ENCODE measurements at regions not wholly inside any gene's neighbourhood (a gene's known extent, or its start where the extent isn't known, plus 50 kb on each side); places are given as distances from the start of the nearest gene placed in this dataset.

DNA sequence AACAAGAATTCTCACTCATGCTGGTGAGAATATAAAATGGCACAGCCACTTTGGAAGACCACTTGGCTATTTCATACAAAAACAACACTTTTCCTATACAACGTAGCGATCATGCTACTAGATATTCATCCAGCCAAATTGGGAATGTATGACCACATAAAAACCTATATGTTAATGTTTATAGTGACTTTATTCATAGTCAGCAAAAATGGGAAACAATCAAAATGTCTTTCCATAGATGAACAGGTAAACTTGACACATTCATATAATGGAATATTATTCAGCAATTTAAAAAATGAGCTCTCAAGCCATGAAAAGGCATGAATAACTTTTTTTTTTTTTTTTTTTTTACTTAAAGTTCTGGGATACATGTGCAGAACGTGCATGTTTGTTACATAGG is 445.2 kb downstream of the ZBBX start:
- Histone ChIP-seq H3K4me1 (ENCODE audit: control insufficient read depth, insufficient read depth, low read length) (no peaks in the 10 kb centered on the region), H3K27ac (ENCODE audit: insufficient read depth, low read depth, low read length, poor library complexity, severe bottlenecking) (no peak overlapping the region), H3K36me3 (ENCODE audit: control insufficient read depth, insufficient read depth, low read length) (no peaks in the 10 kb centered on the region), H3K9me3 (ENCODE audit: control insufficient read depth, low read length) (no peaks in the 10 kb centered on the region), H3K4me3 (ENCODE audit: insufficient read depth, low read depth, low read length) (no peak overlapping the region), H3K27me3 (ENCODE audit: control insufficient read depth, insufficient read depth, low read length, poor library complexity, severe bottlenecking) (no peaks in the 10 kb centered on the region)
- 100% methylated on average over 1 to 2 of the region's 3 CpGs for WGBS, 2 experiments

DNA sequence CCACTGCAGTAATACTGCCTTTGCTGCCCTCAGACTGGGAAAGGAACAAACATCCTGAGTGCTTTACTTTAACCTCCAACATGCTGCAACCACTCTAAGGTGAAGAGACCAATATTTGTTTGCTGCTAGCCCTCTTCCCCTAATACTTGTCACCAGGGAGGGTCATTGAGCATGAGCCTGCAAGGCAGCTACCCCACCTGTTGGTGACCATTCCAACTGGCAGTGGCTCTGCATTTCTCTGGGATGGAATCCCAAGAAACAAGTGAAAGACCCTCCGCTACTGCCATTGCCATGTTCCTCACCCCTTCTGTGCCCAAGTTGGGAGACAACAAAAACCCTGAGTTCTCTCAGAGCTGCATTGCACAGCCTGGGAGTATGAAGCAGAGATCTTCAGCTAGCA is 462.7 kb downstream of the ZBBX start:
- Histone ChIP-seq H3K9me3 (ENCODE audit: control insufficient read depth, low read length) (no peaks in the 10 kb centered on the region), H3K4me1 (ENCODE audit: control insufficient read depth, insufficient read depth, low read length) (no peaks in the 10 kb centered on the region), H3K27ac (ENCODE audit: insufficient read depth, low read depth, low read length, poor library complexity, severe bottlenecking) (no peak overlapping the region), H3K27me3 (ENCODE audit: control insufficient read depth, insufficient read depth, low read length, poor library complexity, severe bottlenecking) (no peaks in the 10 kb centered on the region), H3K36me3 (ENCODE audit: control insufficient read depth, insufficient read depth, low read length) (no peaks in the 10 kb centered on the region), H3K4me3 (ENCODE audit: insufficient read depth, low read depth, low read length) (no peak overlapping the region)
- 94 to 100% methylated on average over 1 of the region's 1 CpG for WGBS, 2 experiments

- no peaks in the 10 kb centered on the region for H3K27me3 ChIP-seq (ENCODE audit: control insufficient read depth, insufficient read depth, low read length, poor library complexity, severe bottlenecking)
- H3K4me3 ChIP-seq (ENCODE audit: insufficient read depth, low read depth, low read length): no peak overlapping the region
- no peak overlapping the region for H3K27ac ChIP-seq (ENCODE audit: insufficient read depth, low read depth, low read length, poor library complexity, severe bottlenecking)
- H3K36me3 ChIP-seq (ENCODE audit: control insufficient read depth, insufficient read depth, low read length): no peaks in the 10 kb centered on the region
- no peaks in the 10 kb centered on the region for H3K4me1 ChIP-seq (ENCODE audit: control insufficient read depth, insufficient read depth, low read length)
- H3K9me3 ChIP-seq (ENCODE audit: control insufficient read depth, low read length): no peaks in the 10 kb centered on the region
These were observed 477.7 kb downstream of the ZBBX start for GRCh38 chr3:166902374-166902773.

GRCh38 chr3:166900866-166901577 is 479.1 kb downstream of the ZBBX start:
- no peak overlapping the region for H3K4me3 ChIP-seq (ENCODE audit: insufficient read depth, low read depth, low read length)
- no peaks in the 10 kb centered on the region for H3K36me3 ChIP-seq (ENCODE audit: control insufficient read depth, insufficient read depth, low read length)
- no peak overlapping the region for H3K27ac ChIP-seq (ENCODE audit: insufficient read depth, low read depth, low read length, poor library complexity, severe bottlenecking)
- H3K27me3 ChIP-seq (ENCODE audit: control insufficient read depth, insufficient read depth, low read length, poor library complexity, severe bottlenecking): no peaks in the 10 kb centered on the region
- H3K9me3 ChIP-seq (ENCODE audit: control insufficient read depth, low read length): no peaks in the 10 kb centered on the region
- 86 to 93% methylated on average over 2 to 3 of the region's 3 CpGs for WGBS, 2 experiments
- no peaks in the 10 kb centered on the region for H3K4me1 ChIP-seq (ENCODE audit: control insufficient read depth, insufficient read depth, low read length)

GRCh38 chr3:166897811-166898210 is 482.3 kb downstream of the ZBBX start:
- Histone ChIP-seq H3K4me1 (ENCODE audit: control insufficient read depth, insufficient read depth, low read length) (no peaks in the 10 kb centered on the region), H3K9me3 (ENCODE audit: control insufficient read depth, low read length) (no peaks in the 10 kb centered on the region), H3K27me3 (ENCODE audit: control insufficient read depth, insufficient read depth, low read length, poor library complexity, severe bottlenecking) (no peaks in the 10 kb centered on the region), H3K36me3 (ENCODE audit: control insufficient read depth, insufficient read depth, low read length) (no peaks in the 10 kb centered on the region), H3K27ac (ENCODE audit: insufficient read depth, low read depth, low read length, poor library complexity, severe bottlenecking) (no peak overlapping the region), H3K4me3 (ENCODE audit: insufficient read depth, low read depth, low read length) (no peak overlapping the region)
- 86 to 97% methylated on average over 1 of the region's 1 CpG for WGBS, 2 experiments

- Histone ChIP-seq H3K27me3 (ENCODE audit: control insufficient read depth, insufficient read depth, low read length, poor library complexity, severe bottlenecking) (no peaks in the 10 kb centered on the region), H3K4me1 (ENCODE audit: control insufficient read depth, insufficient read depth, low read length) (no peaks in the 10 kb centered on the region), H3K9me3 (ENCODE audit: control insufficient read depth, low read length) (no peaks in the 10 kb centered on the region), H3K36me3 (ENCODE audit: control insufficient read depth, insufficient read depth, low read length) (no peaks in the 10 kb centered on the region), H3K27ac (ENCODE audit: insufficient read depth, low read depth, low read length, poor library complexity, severe bottlenecking) (no peak overlapping the region), H3K4me3 (ENCODE audit: insufficient read depth, low read depth, low read length) (no peak overlapping the region)
- WGBS, 2 experiments: 90 to 93% methylated on average over 2 of the region's 2 CpGs
These were observed 490.9 kb downstream of the ZBBX start for GRCh38 chr3:166889241-166889640.

- 100% methylated on average over 1 of the region's 2 CpGs for WGBS, 2 experiments
- Histone ChIP-seq H3K4me3 (ENCODE audit: insufficient read depth, low read depth, low read length) (no peak overlapping the region), H3K4me1 (ENCODE audit: control insufficient read depth, insufficient read depth, low read length) (no peaks in the 10 kb centered on the region), H3K27me3 (ENCODE audit: control insufficient read depth, insufficient read depth, low read length, poor library complexity, severe bottlenecking) (no peaks in the 10 kb centered on the region), H3K9me3 (ENCODE audit: control insufficient read depth, low read length) (no peaks in the 10 kb centered on the region), H3K36me3 (ENCODE audit: control insufficient read depth, insufficient read depth, low read length) (no peaks in the 10 kb centered on the region), H3K27ac (ENCODE audit: insufficient read depth, low read depth, low read length, poor library complexity, severe bottlenecking) (no peak overlapping the region)
These were observed 500.4 kb downstream of the ZBBX start for GRCh38 chr3:166879661-166880060.

GRCh38 chr3:166877971-166878370 is 502.1 kb downstream of the ZBBX start:
- H3K27me3 ChIP-seq (ENCODE audit: control insufficient read depth, insufficient read depth, low read length, poor library complexity, severe bottlenecking): no peaks in the 10 kb centered on the region
- H3K9me3 ChIP-seq (ENCODE audit: control insufficient read depth, low read length): no peaks in the 10 kb centered on the region
- H3K36me3 ChIP-seq (ENCODE audit: control insufficient read depth, insufficient read depth, low read length): no peaks in the 10 kb centered on the region
- H3K4me1 ChIP-seq (ENCODE audit: control insufficient read depth, insufficient read depth, low read length): no peaks in the 10 kb centered on the region
- no peak overlapping the region for H3K27ac ChIP-seq (ENCODE audit: insufficient read depth, low read depth, low read length, poor library complexity, severe bottlenecking)
- H3K4me3 ChIP-seq (ENCODE audit: insufficient read depth, low read depth, low read length): no peak overlapping the region

GRCh38 chr3:166864473-166865467 is 515.3 kb downstream of the ZBBX start:
- H3K9me3 ChIP-seq (ENCODE audit: control insufficient read depth, low read length): no peaks in the 10 kb centered on the region
- H3K4me3 ChIP-seq (ENCODE audit: insufficient read depth, low read depth, low read length): no peak overlapping the region
- H3K4me1 ChIP-seq (ENCODE audit: control insufficient read depth, insufficient read depth, low read length): no peaks in the 10 kb centered on the region
- 94 to 97% methylated on average over 10 of the region's 10 CpGs for WGBS, 2 experiments
- H3K27ac ChIP-seq (ENCODE audit: insufficient read depth, low read depth, low read length, poor library complexity, severe bottlenecking): no peak overlapping the region
- H3K27me3 ChIP-seq (ENCODE audit: control insufficient read depth, insufficient read depth, low read length, poor library complexity, severe bottlenecking): no peaks in the 10 kb centered on the region
- H3K36me3 ChIP-seq (ENCODE audit: control insufficient read depth, insufficient read depth, low read length): no peaks in the 10 kb centered on the region

- Histone ChIP-seq H3K27me3 (ENCODE audit: control insufficient read depth, insufficient read depth, low read length, poor library complexity, severe bottlenecking) (no peaks in the 10 kb centered on the region), H3K4me1 (ENCODE audit: control insufficient read depth, insufficient read depth, low read length) (no peaks in the 10 kb centered on the region), H3K36me3 (ENCODE audit: control insufficient read depth, insufficient read depth, low read length) (no peaks in the 10 kb centered on the region), H3K9me3 (ENCODE audit: control insufficient read depth, low read length) (no peaks in the 10 kb centered on the region), H3K27ac (ENCODE audit: insufficient read depth, low read depth, low read length, poor library complexity, severe bottlenecking) (no peak overlapping the region), H3K4me3 (ENCODE audit: insufficient read depth, low read depth, low read length) (no peak overlapping the region)
- 94 to 98% methylated on average over 2 of the region's 2 CpGs for WGBS, 2 experiments
These were observed 519.9 kb downstream of the ZBBX start for GRCh38 chr3:166860217-166860616.

Measured in ectodermal cell (in vitro differentiated cells).